ENCODE measurements at regions not wholly inside any gene's neighbourhood (a gene's known extent, or its start where the extent isn't known, plus 50 kb on each side); places are given as distances from the start of the nearest gene placed in this dataset.

DNA sequence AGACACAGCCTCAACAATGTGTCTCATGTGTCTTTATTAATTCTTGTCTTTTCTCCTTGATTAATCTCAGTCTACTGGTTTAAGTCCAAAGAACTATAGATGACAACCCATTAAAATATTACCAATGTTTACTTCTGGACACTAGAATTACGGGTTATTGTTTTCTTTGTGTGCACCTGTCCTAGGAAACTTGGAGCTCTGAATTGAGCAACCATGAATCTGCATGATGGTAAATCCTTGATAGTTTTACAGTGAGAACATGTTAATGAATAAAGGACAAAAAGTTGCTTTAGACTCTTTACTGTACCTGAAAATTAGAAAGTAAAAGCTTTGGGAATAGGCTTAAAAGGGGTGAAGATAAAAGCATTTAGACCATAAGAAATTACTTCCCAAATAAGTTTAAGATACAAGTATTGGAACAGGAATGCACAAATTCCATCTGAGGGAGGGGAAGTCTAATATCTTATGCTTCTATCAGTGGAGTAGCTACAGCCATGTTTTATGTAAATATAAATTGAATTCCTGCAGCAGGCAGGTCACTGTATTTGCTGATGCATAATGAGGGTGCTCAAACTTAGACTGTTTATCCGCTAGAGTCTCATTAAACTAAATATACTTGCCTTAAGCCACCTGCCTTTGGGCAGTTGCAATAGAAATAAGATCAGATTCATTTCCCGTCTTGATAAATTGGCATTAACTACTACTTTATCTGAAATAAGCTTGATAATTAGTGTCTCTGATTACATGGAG, 603.7 kb upstream of the GCFC2 start:
- DNase-seq, result no peak

DNA sequence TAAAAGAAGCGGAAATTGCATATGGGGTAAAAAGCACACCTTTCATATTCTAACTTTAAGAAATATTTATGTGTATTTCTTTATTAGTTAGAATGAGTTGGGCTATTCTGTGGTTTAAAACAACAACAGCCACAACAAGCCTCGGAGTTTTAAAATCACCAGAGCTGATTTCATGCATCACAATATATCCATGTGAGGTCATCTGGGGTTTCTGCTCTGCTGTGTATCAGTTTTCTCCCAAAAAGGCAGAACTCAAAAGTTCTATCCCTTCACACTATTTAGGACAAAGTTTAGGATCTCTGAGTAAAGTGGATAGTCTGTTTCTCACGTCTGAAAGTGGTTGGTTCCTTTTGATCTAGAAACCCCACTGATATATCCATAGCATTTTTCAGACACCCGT, 601.5 kb upstream of the GCFC2 start:
- no peak for DNase-seq

DNA sequence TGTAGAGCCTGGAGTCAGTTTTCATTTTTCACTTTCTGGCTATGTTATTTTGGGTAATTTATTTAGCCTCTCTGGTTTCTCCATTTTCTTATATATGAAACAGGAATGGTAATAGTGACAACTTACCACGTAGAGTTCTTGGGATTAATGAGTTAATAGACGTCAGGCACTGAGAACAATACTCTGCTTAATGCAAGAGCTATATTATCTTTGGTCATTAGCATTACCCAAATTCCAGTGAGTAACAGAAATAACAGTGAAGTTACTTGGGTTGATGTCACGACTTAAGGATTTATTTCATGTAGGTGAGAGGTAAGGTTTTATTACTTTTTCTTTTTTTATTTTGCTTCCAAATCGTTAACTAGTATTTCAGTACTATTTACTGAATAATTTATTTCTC, 601.0 kb upstream of the GCFC2 start:
- DNase-seq, result no peak

DNA sequence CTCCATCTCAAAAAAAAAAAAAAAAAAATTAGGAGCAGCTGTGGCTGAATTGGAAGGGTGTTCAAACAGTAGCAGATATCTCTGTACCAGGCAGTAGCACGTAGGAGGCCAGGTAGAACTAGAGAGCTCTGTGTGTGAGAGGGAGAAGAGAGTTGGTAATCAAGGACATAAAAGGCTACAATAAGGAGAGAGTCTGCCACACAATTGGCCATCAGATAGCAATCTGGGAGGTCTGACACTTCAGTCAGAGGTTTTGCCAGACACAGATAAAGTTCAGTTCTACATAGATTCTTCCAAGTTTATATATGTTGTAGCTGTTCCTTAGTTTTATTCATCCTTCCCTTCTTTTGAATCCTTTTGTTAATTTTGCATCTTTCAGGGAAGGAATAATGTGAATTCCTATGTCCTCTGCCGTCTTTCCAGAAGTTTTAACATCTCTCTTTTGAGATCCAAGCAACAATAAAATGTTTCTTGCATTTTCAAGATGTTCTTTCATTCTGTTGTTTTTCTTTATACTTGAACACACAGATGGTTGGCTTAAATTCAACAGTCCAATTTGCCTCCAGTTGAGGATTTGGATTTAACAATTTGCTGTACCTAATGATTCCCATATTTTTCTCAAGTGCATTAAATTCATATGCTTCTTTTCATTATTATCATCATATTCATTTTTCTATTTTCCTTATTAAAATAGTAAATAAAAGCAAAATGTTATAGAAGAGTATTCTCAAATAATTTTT, 600.3 kb upstream of the GCFC2 start:
- no peak for DNase-seq

DNA sequence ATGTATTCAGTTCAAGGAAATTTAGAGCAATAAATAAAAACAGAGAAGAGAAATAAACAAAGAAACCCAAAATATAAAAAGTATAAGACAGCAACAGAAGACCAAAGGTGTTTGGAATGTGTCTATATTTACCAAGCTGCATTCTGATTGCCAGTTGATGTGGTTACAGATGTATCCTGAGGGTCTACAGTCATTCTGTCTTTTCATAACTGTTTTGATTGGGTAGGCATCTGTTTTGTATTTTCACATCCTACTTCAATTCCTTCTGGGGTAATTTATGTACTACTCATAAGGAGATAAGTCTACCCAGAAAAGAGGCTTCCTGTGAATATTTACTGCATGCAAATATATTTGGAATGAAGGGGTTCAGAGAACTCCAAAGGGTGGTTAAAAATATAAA, 596.8 kb upstream of the GCFC2 start:
- no peak for DNase-seq

DNA sequence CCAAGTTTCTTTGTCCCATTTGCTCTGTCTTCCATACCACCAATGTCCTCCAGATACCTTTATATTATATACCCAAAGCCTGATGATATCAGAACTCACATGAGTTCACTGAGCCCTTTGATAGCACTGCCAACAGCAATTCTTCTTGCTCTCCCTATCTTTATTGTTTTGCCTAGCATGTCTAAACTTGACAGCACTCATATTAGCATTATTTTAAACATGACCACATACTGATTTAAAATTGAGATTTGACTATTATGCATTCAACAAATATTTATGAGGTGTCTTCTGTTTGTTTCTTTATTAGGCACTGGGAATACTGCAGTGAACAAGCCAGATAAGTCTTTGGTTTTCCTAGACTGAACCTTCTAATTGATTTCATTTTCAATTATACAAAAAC, 587.3 kb upstream of the GCFC2 start:
- no peak for DNase-seq

DNA sequence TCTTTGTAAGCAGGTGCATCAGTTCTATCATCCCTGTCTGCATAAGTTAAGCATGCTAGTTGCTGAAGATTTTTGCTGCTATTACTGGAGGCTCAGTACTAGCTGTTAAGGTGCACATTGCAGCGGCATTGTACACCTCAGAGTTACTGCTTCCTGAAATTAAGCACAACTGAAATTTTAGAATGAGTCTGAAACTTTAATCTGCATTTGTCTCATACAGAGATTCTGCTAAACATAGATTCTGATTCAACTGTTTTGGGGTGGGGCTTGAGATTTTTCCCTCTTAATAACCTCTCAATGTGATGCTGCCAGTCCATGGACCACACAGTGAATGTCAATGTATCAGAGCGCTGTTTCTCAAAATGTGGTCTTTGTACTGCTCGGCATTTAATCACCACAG, 585.7 kb upstream of the GCFC2 start:
- DNase-seq, result no peak

DNA sequence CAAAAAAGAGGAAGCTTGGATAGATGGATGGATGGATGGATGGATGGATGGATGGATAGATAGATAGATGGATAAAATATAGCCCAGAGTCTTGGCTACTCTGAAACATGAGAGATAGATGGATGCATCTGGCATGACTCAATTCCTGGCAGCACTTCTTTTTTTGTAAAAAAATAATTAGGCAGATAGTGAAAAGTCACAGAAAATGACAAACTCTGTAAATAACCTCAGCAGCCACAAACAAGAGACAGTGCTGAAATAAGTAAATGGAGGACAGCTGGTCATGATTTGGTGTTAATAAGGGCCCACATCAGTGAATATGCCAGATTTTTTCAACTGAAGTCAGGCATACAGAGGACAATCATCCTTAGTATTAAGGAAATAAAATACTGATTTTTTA, 585.0 kb upstream of the GCFC2 start:
- DNase-seq, result no peak

DNA sequence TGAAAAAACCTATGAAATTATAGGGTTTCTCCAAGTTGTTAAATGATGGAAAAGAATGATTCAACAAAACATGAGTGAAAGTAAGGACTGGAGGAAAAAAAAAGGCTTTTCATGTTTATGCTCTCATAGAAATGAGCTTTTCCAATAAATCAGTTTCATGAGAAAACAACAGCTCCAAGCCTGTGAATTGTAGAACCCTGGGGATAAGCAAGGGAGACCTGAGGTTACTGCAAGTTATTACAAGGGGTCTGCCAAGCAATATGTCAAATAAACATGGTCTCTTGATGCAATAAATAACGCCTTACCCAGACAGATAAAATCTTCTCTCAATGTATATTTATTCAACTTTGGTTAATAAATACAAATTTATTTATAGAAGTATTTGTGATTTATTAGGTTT, 577.9 kb upstream of the GCFC2 start:
- no peak for DNase-seq

DNA sequence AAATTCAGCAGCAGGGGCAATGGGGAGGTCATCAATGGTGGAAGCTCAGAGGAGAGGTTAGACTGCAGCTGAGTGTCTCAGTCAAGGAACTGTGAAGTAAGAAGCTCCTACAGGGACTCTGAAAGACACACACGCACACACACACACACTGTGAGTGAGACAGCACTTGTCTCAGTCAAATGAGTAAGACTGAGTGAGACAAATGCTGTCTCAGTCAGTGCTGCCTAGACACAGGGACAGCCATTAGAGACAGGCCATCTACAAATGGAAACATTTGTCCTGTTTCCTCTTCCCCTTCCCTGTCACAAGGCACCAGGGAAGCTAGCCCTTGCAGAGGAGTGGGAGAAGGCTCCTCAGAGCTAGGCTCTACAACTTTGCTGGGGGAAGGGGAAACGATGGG, 577.4 kb upstream of the GCFC2 start:
- no peak for DNase-seq

DNA sequence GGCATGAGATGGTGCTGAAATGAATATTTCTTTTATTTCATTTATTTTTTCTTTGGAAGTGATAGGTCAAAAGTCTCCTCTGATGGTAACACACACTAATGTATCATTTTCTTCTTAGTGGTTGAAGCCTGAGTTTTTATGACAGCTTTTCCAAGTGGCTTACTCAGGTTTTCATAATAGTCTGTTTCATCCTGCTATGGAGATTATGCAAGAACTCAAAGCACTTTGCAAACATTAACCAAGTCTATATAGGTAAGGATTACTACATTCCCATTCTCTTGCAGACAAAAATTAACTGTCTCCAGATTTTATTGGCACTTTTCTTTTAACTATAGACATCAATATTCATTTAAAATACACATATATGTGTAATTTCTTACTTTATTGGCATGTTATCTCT, 572.6 kb upstream of the GCFC2 start:
- no peak for DNase-seq

DNA sequence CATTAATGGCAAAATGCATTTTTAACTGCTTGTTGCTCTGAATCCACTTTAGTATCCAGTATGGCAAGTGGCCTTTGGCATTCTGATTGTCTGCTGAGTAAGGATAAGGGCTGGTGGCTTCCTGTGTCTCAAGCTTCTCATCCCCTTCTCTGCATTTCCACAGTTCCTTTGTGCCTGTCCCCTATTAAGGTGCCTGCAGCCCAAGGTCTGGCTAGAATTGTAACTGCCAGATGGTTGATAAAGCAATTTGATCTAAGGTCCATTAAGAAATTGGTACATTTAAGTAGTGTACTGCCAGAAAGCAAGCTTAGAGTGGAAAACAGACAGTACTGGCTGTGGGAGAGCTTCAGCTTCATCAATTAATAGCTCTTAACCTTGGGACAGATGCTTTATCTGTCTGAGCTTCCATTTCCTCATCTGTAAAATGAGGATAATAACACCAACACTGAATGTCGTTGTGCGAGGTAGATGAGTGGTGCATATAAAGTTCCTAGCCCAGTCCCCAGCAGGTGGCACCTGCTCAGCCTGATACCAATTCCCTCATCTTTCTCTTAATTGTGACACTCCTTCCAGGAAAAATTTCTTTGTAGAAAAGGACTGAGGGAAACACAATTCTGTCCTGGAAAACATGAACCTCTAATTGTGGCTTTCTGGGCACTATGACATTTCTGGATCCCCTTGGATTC, 570.6 kb upstream of the GCFC2 start:
- no peak for DNase-seq

DNA sequence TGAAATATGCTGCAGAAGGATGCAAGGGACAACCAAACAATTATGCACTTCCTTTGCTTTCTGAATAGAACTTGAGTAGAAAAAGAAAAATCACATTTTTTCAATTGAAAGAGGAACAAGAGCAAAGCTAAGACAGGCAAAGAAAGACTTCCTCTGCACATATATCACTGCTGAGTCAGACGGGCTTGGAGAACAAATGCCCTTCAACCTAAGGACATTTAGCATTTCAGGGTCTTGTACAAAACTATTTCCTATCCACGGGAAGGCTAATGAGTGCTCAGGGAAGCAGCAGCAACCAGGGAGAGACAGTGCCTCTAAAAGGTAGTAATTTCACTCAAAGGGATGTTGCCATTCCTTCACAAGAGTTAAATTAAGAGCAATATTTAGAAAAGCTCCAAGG, 570.0 kb upstream of the GCFC2 start:
- no peak for DNase-seq

DNA sequence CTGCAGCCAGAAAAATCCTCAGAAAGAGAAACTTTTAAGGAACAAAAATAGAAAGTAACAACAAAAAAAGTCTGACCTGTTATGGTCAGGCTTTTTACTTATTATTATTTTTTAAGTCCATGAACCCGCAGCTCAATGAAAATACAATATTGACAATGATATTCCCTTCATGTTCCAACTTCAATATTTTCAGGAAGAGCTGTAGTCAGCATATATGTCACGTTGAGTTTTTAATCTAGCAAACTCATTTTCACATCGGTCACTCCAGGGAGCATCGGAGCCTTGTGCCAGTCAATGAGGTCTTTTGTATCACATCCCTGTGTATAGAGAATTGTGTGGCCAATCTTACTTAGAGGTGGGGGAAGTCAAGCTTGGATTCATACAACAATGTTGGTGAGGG, 568.4 kb upstream of the GCFC2 start:
- no peak for DNase-seq

DNA sequence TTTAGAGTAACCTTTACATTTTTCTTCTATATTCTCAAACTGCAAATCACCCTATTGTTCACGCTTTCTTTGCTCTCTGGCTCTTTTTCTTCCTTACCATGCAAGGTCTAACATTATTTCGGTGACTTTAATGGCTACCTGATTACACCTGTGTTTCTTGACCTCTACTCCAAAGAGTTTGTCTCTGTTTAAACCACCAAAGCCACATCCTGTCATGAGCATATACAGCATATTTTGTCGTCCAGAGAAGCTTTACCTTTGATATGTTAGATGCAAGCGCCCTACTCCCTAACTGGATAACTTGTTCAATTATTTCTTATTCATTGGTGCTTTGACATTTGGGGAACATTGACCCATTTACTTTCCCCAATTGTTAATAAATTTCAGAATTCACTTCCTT, 565.1 kb upstream of the GCFC2 start:
- DNase-seq, result no peak

DNA sequence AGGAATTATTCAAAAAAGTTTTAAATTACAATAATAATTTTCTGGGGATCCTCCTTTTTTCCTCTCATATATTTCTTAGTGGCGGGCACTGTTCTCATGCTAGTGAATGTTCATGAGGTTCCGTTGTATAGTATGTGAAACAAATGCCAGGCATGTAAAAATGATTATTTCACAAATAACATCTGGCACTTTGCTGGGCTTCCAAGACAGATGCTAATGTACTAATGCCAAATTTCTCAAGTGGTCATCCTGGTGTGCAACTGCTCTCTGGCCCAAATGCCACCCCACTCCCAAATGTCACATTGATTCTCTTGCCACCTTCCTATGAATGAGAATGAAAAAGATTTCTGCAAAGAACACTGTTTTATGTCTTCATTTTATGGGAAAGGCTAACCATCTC, 564.0 kb upstream of the GCFC2 start:
- DNase-seq, result no peak

DNA sequence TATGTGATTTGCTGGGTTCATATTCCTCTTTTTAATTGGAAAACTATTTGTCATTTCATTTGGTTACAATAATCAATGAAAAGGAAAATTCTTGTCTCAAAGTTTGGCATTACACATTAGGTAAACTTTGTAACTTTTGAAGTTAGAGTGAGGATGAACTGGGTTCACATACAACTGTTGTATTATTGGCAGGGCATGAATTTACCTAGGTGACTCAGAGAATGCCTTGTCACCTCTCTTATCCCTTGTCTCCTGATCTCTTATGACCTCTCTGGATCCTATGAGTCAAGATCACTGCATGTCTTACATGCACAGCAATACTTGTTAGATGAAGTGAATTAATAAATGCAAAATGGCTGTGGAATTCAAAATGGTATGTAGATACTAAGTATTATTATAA, 563.4 kb upstream of the GCFC2 start:
- no peak for DNase-seq

DNA sequence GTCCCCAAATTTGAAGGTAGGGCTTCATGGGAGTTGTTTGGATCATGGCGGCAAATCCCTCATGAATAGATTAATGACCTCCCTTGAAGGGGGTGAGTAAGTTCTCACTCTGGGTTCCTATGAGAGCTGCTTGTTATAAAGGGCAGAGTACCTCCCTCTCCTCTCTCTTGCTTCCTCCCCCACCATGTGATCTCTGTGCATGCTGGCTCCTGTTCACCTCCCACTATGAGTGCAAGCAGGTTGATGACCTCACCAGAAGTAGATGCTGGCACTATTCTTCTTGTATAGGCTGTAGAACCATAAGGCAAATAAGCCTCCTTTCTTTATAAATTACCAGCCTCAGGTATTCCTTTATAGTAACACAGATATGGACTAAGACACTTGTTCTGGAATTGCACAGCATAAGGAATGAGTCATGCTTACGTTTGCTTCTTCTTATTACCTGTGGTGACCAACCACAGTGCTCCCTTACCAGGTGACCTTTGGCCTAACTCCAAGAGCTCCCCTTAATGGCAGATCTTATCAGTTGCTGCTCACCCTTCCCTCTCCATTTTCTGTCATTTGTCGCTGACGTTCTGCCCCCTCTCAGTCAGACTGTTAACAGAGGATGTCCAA, 559.5 kb upstream of the GCFC2 start:
- no peak for DNase-seq

DNA sequence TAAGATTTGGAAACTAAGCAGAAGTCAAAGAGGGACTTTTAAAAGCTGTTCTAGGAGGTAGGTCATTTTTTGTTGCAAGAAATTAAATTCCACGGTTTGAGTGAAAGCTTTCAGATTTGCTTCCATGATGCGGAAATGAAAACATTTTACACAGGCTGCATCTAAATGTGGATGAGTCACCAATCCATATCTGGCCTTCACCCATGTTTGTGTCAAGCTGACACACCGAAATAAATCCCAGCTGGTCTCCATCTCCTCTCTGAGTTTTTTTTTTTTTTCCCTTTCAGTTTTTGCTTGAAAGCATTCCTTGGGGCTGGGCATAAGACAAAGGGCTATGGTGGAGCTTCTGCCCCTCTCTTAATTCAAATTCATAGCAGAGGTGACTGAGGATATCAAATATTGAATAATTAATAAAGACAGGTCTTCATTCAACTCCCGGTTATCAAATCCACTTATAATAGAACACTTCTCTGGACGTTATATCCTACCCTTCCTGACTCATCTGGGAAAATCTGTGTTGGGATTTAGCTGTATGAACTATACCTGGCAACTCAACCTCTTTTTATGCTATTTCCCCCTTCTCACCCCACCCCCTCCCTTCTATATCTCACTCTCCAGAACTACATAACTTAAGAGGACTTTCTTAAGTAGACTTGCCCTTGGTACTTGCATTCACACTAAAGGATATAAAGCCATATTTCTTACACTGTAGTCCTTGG, 558.3 kb upstream of the GCFC2 start:
- DNase-seq, result no peak

DNA sequence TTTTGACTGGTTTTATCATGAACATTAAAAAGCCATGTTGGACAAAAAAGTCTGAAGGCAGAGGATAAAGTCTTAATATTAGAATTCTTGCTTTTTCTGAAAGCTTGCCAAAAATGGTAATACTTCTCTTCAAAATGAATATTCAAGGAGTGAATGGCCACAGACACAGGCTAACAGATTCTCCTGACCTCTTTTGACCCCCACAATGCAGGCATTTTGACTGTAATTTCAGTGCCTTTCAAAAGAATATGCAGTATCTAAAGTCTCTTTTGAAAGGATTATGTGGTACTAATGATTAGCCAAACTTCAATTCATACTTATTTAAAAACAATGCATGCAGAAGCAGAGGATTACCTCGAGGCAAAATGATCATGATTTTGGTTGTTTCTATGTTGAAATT, 557.8 kb upstream of the GCFC2 start:
- no peak for DNase-seq

DNA sequence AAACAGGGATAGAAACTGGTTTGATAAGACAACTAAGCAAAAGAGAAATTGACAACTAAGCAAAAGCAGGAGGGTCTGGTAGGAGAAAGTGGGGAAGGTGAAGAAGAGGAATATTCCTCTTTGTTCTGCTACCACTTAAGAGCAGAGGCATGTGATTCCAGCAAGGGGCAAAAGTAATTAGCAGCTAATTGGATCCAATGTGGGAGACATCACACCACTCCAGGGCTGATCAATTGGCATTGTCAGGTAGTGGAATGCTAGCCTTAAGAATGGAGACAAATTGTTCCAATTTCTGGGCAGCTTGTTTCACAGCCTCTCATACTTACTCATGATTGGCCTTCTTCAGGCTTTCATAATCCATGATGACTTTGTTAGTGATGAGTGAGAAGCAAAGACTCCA, 547.1 kb upstream of the GCFC2 start:
- no peak for DNase-seq

DNA sequence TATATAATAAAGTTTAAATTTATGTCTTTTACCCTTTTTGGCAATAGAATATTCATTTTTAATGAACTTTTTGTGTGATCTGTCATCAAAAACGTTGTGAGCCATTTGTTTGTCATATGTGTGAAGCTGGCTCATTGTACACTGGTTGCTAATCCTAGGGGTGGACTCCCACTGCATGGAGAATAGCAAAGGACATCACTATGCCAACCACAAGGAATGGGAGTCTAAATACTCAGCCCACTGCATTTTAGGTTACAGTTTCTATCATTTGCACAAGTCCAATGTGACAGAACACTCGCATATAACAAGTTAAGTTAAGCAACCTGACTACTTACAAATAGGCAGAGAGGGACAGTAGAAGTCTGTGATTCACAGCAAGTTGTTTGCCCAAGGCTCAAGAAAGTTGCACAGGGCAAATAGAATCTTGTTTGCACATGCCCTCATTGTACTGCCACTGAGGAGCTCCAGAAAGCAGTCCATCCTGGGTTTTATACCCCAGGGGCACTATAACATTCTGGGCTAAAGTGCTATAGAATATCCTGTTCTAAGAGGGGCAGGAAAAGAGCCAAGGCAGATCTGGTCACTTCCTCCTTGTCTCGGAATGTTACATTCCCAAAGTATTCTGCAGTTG, 545.9 kb upstream of the GCFC2 start:
- DNase-seq, result no peak

DNA sequence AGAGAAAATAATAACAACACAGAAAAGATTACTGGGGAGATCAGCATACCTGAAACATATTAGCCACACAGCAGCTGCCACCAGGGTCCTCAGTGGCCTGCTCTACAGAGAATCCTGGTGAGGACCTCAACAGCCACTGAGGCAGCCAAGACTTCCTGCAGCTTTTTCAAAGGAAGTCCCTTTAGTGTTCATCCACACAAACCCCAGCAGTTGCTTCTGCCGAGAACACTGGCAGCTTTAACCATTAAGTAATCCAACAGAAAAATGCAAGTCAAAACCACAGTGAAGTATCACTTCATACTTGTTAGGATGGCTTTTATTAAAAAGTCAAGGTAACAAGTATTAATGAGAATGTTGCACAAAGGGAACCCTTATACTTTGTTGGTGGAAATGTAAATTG, 542.0 kb upstream of the GCFC2 start:
- no peak for DNase-seq

Data from activated CD4-positive, alpha-beta T cell treated with anti-CD3 and anti-CD28 coated beads, Interleukin-2, Interleukin-6, amounts not matched to agents 100 ng/mL and 50 ng/mL, durations not matched to agents 16 hours and 8 hours (primary cell).